ENCODE measurements at regions not wholly inside any gene's neighbourhood (a gene's known extent, or its start where the extent isn't known, plus 50 kb on each side); places are given as distances from the start of the nearest gene placed in this dataset.

GRCh38 chr1:209435654-209436566 lies 147.6 kb upstream of the CAMK1G start:
- H3K9me3 Mint-ChIP-seq, result peaks cover 0 to 14% (median 4%) of the 10 kb centered on the region in 9 donors
- no peak overlapping the region for H3K4me3 Mint-ChIP-seq
- POLR2A ChIA-PET, result no interaction called here
- peaks cover 9 to 25% (median 16%) of the 10 kb centered on the region in 5 donors for H3K27me3 Mint-ChIP-seq
- H3K4me1 Mint-ChIP-seq, result peaks cover 0 to 1% (median 0%) of the 10 kb centered on the region in 4 donors
- DNase-seq (no peak), ATAC-seq (no peak)
- H3K36me3 Mint-ChIP-seq, result peaks cover 0 to 6% (median 0%) of the 10 kb centered on the region in 3 donors
- H3K27ac Mint-ChIP-seq, result no peak overlapping the region

GRCh38 chr1:209439828-209440227 lies 143.7 kb upstream of the CAMK1G start:
- H3K4me3 Mint-ChIP-seq, result no peak overlapping the region
- no peak overlapping the region for H3K27ac Mint-ChIP-seq
- peaks cover 0 to 15% (median 13%) of the 10 kb centered on the region in 5 donors for H3K27me3 Mint-ChIP-seq
- peaks cover 0 to 6% (median 0%) of the 10 kb centered on the region in 3 donors for H3K36me3 Mint-ChIP-seq
- no peak for ATAC-seq
- no peak for DNase-seq
- POLR2A ChIA-PET, result no interaction called here
- peaks cover 0 to 1% (median 0%) of the 10 kb centered on the region in 4 donors for H3K4me1 Mint-ChIP-seq
- peaks cover 0 to 15% (median 4%) of the 10 kb centered on the region in 9 donors for H3K9me3 Mint-ChIP-seq

- ATAC-seq, result no peak
- Mint-ChIP-seq H3K9me3 (peaks cover 0 to 14% (median 4%) of the 10 kb centered on the region in 9 donors), H3K27me3 (peaks cover 0 to 14% (median 3%) of the 10 kb centered on the region in 5 donors), H3K36me3 (peaks cover 0 to 6% (median 0%) of the 10 kb centered on the region in 3 donors), H3K27ac (no peak overlapping the region), H3K4me3 (no peak overlapping the region), H3K4me1 (peaks cover 0 to 2% (median 0%) of the 10 kb centered on the region in 4 donors)
- DNase-seq, result no peak
- POLR2A ChIA-PET, result no interaction called here
Measured at GRCh38 chr1:209443361-209443931, 140.1 kb upstream of the CAMK1G start.

GRCh38 chr1:209443975-209444651 lies 139.4 kb upstream of the CAMK1G start:
- no peak for DNase-seq
- H3K4me1 Mint-ChIP-seq, result peaks cover 0 to 2% (median 0%) of the 10 kb centered on the region in 4 donors
- H3K27ac Mint-ChIP-seq, result no peak overlapping the region
- H3K36me3 Mint-ChIP-seq, result peaks cover 0 to 6% (median 0%) of the 10 kb centered on the region in 3 donors
- no peak overlapping the region for H3K4me3 Mint-ChIP-seq
- H3K27me3 Mint-ChIP-seq, result peaks cover 0 to 13% (median 3%) of the 10 kb centered on the region in 5 donors
- peaks cover 0 to 9% (median 4%) of the 10 kb centered on the region in 9 donors for H3K9me3 Mint-ChIP-seq
- ATAC-seq, result no peak
- POLR2A ChIA-PET, result no interaction called here

GRCh38 chr1:209444961-209445360 lies 138.6 kb upstream of the CAMK1G start:
- Mint-ChIP-seq H3K36me3 (peaks cover 0 to 2% (median 0%) of the 10 kb centered on the region in 3 donors), H3K27me3 (peaks cover 0 to 13% (median 5%) of the 10 kb centered on the region in 5 donors), H3K4me1 (peaks cover 0 to 2% (median 0%) of the 10 kb centered on the region in 4 donors), H3K27ac (no peak overlapping the region), H3K9me3 (peaks cover 0 to 6% (median 2%) of the 10 kb centered on the region in 9 donors), H3K4me3 (no peak overlapping the region)
- DNase-seq, result no peak
- no peak for ATAC-seq
- POLR2A ChIA-PET, result no interaction called here

GRCh38 chr1:209445576-209445975 lies 137.9 kb upstream of the CAMK1G start:
- ATAC-seq, result no peak
- H3K4me1 Mint-ChIP-seq, result peaks cover 0 to 2% (median 0%) of the 10 kb centered on the region in 4 donors
- DNase-seq, result no peak
- POLR2A ChIA-PET, result no interaction called here
- no peak overlapping the region for H3K27ac Mint-ChIP-seq
- peaks cover 0 to 11% (median 2%) of the 10 kb centered on the region in 5 donors for H3K27me3 Mint-ChIP-seq
- H3K4me3 Mint-ChIP-seq, result no peak overlapping the region
- H3K36me3 Mint-ChIP-seq, result no peaks in the 10 kb centered on the region
- peaks cover 0 to 4% (median 0%) of the 10 kb centered on the region in 9 donors for H3K9me3 Mint-ChIP-seq

- H3K4me3 Mint-ChIP-seq, result no peak overlapping the region
- no peaks in the 10 kb centered on the region for H3K36me3 Mint-ChIP-seq
- peaks cover 0 to 2% (median 0%) of the 10 kb centered on the region in 4 donors for H3K4me1 Mint-ChIP-seq
- no peak for DNase-seq
- H3K27ac Mint-ChIP-seq, result no peak overlapping the region
- POLR2A ChIA-PET, result no interaction called here
- no peaks in the 10 kb centered on the region for H3K9me3 Mint-ChIP-seq
- ATAC-seq, result no peak
- H3K27me3 Mint-ChIP-seq, result peaks cover 0 to 12% (median 4%) of the 10 kb centered on the region in 5 donors
Measured at GRCh38 chr1:209446356-209446755, 137.2 kb upstream of the CAMK1G start.

- H3K4me1 Mint-ChIP-seq, result no peaks in the 10 kb centered on the region
- no peak for ATAC-seq
- POLR2A ChIA-PET, result no interaction called here
- DNase-seq, result no peak
- H3K4me3 Mint-ChIP-seq, result no peak overlapping the region
- no peaks in the 10 kb centered on the region for H3K36me3 Mint-ChIP-seq
- H3K27ac Mint-ChIP-seq, result no peak overlapping the region
- no peaks in the 10 kb centered on the region for H3K9me3 Mint-ChIP-seq
- peaks cover 14 to 64% (median 26%) of the 10 kb centered on the region in 5 donors for H3K27me3 Mint-ChIP-seq
Measured at GRCh38 chr1:209454340-209454994, 129.0 kb upstream of the CAMK1G start.

- H3K4me3 Mint-ChIP-seq, result no peak overlapping the region
- no peaks in the 10 kb centered on the region for H3K9me3 Mint-ChIP-seq
- ATAC-seq, result no peak
- DNase-seq, result no peak
- no peaks in the 10 kb centered on the region for H3K4me1 Mint-ChIP-seq
- POLR2A ChIA-PET, result no interaction called here
- H3K36me3 Mint-ChIP-seq, result no peaks in the 10 kb centered on the region
- peaks cover 14 to 64% (median 26%) of the 10 kb centered on the region in 5 donors for H3K27me3 Mint-ChIP-seq
- H3K27ac Mint-ChIP-seq, result no peak overlapping the region
Measured at GRCh38 chr1:209455145-209455544, 128.4 kb upstream of the CAMK1G start.

- Mint-ChIP-seq H3K9me3 (peaks cover 0 to under 1% (median 0%) of the 10 kb centered on the region in 9 donors), H3K4me1 (no peaks in the 10 kb centered on the region), H3K36me3 (no peaks in the 10 kb centered on the region), H3K27me3 (peaks cover 14 to 64% (median 26%) of the 10 kb centered on the region in 5 donors), H3K27ac (no peak overlapping the region), H3K4me3 (no peak overlapping the region)
- no peak for ATAC-seq
- DNase-seq, result no peak
- POLR2A ChIA-PET, result no interaction called here
Measured at GRCh38 chr1:209455661-209456358, 127.7 kb upstream of the CAMK1G start.

GRCh38 chr1:209456878-209457277 lies 126.6 kb upstream of the CAMK1G start:
- no peak for DNase-seq
- H3K36me3 Mint-ChIP-seq, result peaks cover 0 to 6% (median 0%) of the 10 kb centered on the region in 3 donors
- peaks cover 0 to 11% (median 4%) of the 10 kb centered on the region in 9 donors for H3K9me3 Mint-ChIP-seq
- POLR2A ChIA-PET, result no interaction called here
- H3K27me3 Mint-ChIP-seq, result peaks cover 12 to 56% (median 19%) of the 10 kb centered on the region in 5 donors
- H3K27ac Mint-ChIP-seq, result no peak overlapping the region
- H3K4me3 Mint-ChIP-seq, result no peak overlapping the region
- H3K4me1 Mint-ChIP-seq, result no peaks in the 10 kb centered on the region
- no peak for ATAC-seq

All from naive thymus-derived CD8-positive, alpha-beta T cell (primary cell).